ENCODE measurements at regions not wholly inside any gene's neighbourhood (a gene's known extent, or its start where the extent isn't known, plus 50 kb on each side); places are given as distances from the start of the nearest gene placed in this dataset.

DNA sequence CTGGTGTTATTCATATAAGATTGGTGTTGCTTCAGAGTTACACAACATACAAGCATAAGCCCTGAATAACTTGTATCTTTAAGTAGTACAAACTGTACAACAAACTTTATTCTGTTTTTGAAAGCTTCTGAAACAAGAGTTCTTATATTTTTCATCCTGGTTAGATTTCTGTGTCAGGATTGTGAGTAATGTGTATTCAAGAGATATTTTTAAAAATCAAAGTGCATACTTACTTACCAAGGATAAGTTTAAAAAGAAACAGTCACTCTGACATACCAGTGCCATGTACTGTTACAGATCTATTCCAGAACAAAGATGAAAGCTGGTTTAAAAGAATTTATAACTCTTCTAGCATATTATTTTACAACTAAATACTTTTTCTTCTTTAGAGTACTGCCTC is 755.1 kb downstream of the ZPLD1 start:
- no peaks in the 10 kb centered on the region for H3K4me1 ChIP-seq (ENCODE audit: control insufficient read depth in 2 of 3, insufficient read depth in 2 of 3, low read depth in 1 of 3, low read length in 3 of 3)
- DNase-seq (no peak), FAIRE-seq (no peak)
- H3K9me3 ChIP-seq (ENCODE audit: control insufficient read depth in 2 of 3, insufficient read depth in 1 of 3, low read length in 3 of 3) = no peaks in the 10 kb centered on the region
- intact Hi-C loops (cut with DNase I) = no loop called here
- H3K27me3 ChIP-seq (ENCODE audit: control insufficient read depth, insufficient read depth, low read length) = no peaks in the 10 kb centered on the region
- no peaks in the 10 kb centered on the region for H3K36me3 ChIP-seq (ENCODE audit: control insufficient read depth in 2 of 3, insufficient read depth in 3 of 3, low read length in 3 of 3)
- no peak overlapping the region for H3K4me3 ChIP-seq (ENCODE audit: low read length in 3 of 3)
- TF ChIP-seq, protein P1, sequence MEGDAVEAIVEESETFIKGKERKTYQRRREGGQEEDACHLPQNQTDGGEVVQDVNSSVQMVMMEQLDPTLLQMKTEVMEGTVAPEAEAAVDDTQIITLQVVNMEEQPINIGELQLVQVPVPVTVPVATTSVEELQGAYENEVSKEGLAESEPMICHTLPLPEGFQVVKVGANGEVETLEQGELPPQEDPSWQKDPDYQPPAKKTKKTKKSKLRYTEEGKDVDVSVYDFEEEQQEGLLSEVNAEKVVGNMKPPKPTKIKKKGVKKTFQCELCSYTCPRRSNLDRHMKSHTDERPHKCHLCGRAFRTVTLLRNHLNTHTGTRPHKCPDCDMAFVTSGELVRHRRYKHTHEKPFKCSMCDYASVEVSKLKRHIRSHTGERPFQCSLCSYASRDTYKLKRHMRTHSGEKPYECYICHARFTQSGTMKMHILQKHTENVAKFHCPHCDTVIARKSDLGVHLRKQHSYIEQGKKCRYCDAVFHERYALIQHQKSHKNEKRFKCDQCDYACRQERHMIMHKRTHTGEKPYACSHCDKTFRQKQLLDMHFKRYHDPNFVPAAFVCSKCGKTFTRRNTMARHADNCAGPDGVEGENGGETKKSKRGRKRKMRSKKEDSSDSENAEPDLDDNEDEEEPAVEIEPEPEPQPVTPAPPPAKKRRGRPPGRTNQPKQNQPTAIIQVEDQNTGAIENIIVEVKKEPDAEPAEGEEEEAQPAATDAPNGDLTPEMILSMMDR (IDR thresholded peaks at IDR 0.05; ENCODE audit: borderline replicate concordance, extremely low read depth, insufficient read depth) = no peak
- H3K27ac ChIP-seq (ENCODE audit: low read depth in 2 of 2, low read length in 2 of 2) = no peak overlapping the region
- no peak overlapping the region for H3K9ac ChIP-seq (ENCODE audit: low read length in 3 of 3)

DNA sequence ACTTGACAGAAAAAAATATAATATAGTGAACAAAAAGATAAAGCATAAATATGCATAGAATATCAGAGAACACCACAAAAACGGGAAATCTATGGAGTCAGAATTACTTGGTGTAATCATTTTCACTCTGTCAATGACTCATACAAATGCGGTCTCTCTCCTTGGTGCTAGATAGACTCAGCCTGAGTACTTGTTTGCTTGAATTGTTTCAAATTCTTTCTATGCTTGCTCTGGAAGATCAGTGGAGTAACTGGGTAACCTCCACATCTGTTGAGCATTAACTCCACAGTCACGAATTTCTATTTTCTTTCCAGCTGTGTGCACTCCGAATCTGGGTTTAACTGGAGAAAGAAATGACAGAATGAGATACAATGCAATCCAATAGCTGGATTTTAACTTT is 760.4 kb downstream of the ZPLD1 start:
- no peaks in the 10 kb centered on the region for H3K36me3 ChIP-seq (ENCODE audit: control insufficient read depth in 2 of 3, insufficient read depth in 3 of 3, low read length in 3 of 3)
- no peaks in the 10 kb centered on the region for H3K9me3 ChIP-seq (ENCODE audit: control insufficient read depth in 2 of 3, insufficient read depth in 1 of 3, low read length in 3 of 3)
- no peak overlapping the region for H3K9ac ChIP-seq (ENCODE audit: low read length in 3 of 3)
- DNase-seq (peak in 1 of 5 donors; percentile 37), FAIRE-seq (no peak)
- H3K27me3 ChIP-seq (ENCODE audit: control insufficient read depth, insufficient read depth, low read length) = no peaks in the 10 kb centered on the region
- no peaks in the 10 kb centered on the region for H3K4me1 ChIP-seq (ENCODE audit: control insufficient read depth in 2 of 3, insufficient read depth in 2 of 3, low read depth in 1 of 3, low read length in 3 of 3)
- H3K4me3 ChIP-seq (ENCODE audit: low read length in 3 of 3) = no peak overlapping the region
- intact Hi-C loops (cut with DNase I) = no loop called here
- TF ChIP-seq, protein P1 (IDR thresholded peaks at IDR 0.05; ENCODE audit: borderline replicate concordance, extremely low read depth, insufficient read depth) = no peak
- no peak overlapping the region for H3K27ac ChIP-seq (ENCODE audit: low read depth in 2 of 2, low read length in 2 of 2)

DNA sequence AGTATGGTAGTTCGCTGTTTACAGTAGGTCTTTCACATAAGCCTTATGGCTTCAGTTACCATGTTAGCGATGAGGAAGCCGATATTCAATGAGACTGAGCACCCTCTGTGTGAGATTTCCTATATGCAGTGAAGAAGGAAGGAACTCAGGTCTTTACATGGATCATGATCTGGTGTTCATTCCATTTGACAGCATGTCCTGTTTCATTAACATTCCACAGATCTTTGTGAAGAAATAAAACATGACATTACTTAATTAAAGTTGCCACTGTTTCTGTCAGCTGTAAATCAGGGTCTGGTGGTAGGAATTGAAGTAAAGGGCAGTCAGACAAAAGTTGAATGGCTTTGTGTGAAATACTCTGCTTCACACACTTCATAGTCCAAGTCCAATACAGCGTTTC is 768.6 kb downstream of the ZPLD1 start:
- Histone ChIP-seq H3K36me3 (ENCODE audit: control insufficient read depth in 2 of 3, insufficient read depth in 3 of 3, low read length in 3 of 3) (no peaks in the 10 kb centered on the region), H3K9me3 (ENCODE audit: control insufficient read depth in 2 of 3, insufficient read depth in 1 of 3, low read length in 3 of 3) (no peaks in the 10 kb centered on the region), H3K27me3 (ENCODE audit: control insufficient read depth, insufficient read depth, low read length) (no peaks in the 10 kb centered on the region), H3K27ac (ENCODE audit: low read depth in 2 of 2, low read length in 2 of 2) (no peak overlapping the region), H3K4me3 (ENCODE audit: low read length in 3 of 3) (no peak overlapping the region), H3K9ac (ENCODE audit: low read length in 3 of 3) (no peak overlapping the region), H3K4me1 (ENCODE audit: control insufficient read depth in 2 of 3, insufficient read depth in 2 of 3, low read depth in 1 of 3, low read length in 3 of 3) (no peaks in the 10 kb centered on the region)
- no peak for DNase-seq
- intact Hi-C loops (cut with DNase I) = no loop called here
- TF ChIP-seq, protein P1 (IDR thresholded peaks at IDR 0.05; ENCODE audit: borderline replicate concordance, extremely low read depth, insufficient read depth) = no peak
- FAIRE-seq = no peak

DNA sequence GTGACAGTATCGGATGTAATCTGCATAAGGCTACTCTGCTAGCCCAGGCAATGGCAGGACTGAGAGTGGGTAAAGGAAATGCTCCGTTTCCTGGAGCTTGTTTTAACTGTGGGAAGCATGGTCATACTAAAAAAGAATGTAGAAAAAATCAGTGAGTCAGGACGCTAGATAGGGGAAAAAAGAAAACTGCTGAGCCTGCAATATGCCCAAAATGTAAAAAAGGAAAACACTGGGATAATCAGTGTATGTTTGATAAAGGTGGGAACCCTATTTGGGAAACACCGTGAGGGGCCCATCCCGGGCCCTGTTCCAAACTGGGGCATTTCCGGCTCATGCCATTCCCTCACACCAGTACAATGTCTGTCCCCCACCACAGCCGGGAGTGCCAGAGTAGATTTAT is 775.8 kb downstream of the ZPLD1 start:
- TF ChIP-seq, protein P1 (IDR thresholded peaks at IDR 0.05; ENCODE audit: borderline replicate concordance, extremely low read depth, insufficient read depth) = no peak
- H3K36me3 ChIP-seq (ENCODE audit: control insufficient read depth in 2 of 3, insufficient read depth in 3 of 3, low read length in 3 of 3) = no peaks in the 10 kb centered on the region
- intact Hi-C loops (cut with DNase I) = no loop called here

More for the DNA sequence above, 775.8 kb downstream of the ZPLD1 start:
- H3K27me3 ChIP-seq (ENCODE audit: control insufficient read depth, insufficient read depth, low read length) = no peaks in the 10 kb centered on the region
- H3K4me3 ChIP-seq (ENCODE audit: low read length in 3 of 3) = no peak overlapping the region
- no peaks in the 10 kb centered on the region for H3K4me1 ChIP-seq (ENCODE audit: control insufficient read depth in 2 of 3, insufficient read depth in 2 of 3, low read depth in 1 of 3, low read length in 3 of 3)
- FAIRE-seq (no peak), DNase-seq (no peak)
- H3K9me3 ChIP-seq (ENCODE audit: control insufficient read depth in 2 of 3, insufficient read depth in 1 of 3, low read length in 3 of 3) = no peaks in the 10 kb centered on the region
- no peak overlapping the region for H3K9ac ChIP-seq (ENCODE audit: low read length in 3 of 3)
- H3K27ac ChIP-seq (ENCODE audit: low read depth in 2 of 2, low read length in 2 of 2) = no peak overlapping the region
